GM21447 (cell line): ENCODE measurements at regions not wholly inside any gene's neighbourhood (a gene's known extent, or its start where the extent isn't known, plus 50 kb on each side); places are given as distances from the start of the nearest gene placed in this dataset.
A peak's percentile ranks its signal among the peaks of the same experiment; 100 is the strongest.

ENCODE experiments used
- ATAC-seq: cut with Tn5 transposase; IDR thresholded peaks from one replicate; pipeline ENCODE4 v1.9.1; 2021; ENCODE audit not compliant: unreplicated experiment

GRCh38 chr12:124517260-124518050 lies 50.0 kb downstream of the NCOR2 start:
- no peak for ATAC-seq

GRCh38 chr12:124516850-124517249 lies 50.6 kb downstream of the NCOR2 start:
- ATAC-seq: no peak

- ATAC-seq: no peak
Measured at GRCh38 chr12:124515981-124516380, 51.4 kb downstream of the NCOR2 start.

- ATAC-seq: no peak
Measured at GRCh38 chr12:124514996-124515932, 52.1 kb downstream of the NCOR2 start.

GRCh38 chr12:124514145-124514995 lies 53.0 kb downstream of the NCOR2 start:
- ATAC-seq: no peak

- ATAC-seq: no peak
Measured at GRCh38 chr12:124513297-124513867, 54.0 kb downstream of the NCOR2 start.

- no peak for ATAC-seq
Measured at GRCh38 chr12:124512667-124513296, 54.6 kb downstream of the NCOR2 start.

GRCh38 chr12:124511259-124511985 lies 56.0 kb downstream of the NCOR2 start:
- ATAC-seq: no peak

GRCh38 chr12:124510301-124510970 lies 57.0 kb downstream of the NCOR2 start:
- ATAC-seq: no peak

GRCh38 chr12:124509676-124510300 lies 57.6 kb downstream of the NCOR2 start:
- no peak for ATAC-seq

GRCh38 chr12:124509300-124509675 lies 58.1 kb downstream of the NCOR2 start:
- ATAC-seq: no peak

GRCh38 chr12:124508381-124509079 lies 58.9 kb downstream of the NCOR2 start:
- peak; percentile 58 for ATAC-seq

GRCh38 chr12:124507188-124508109 lies 60.0 kb downstream of the NCOR2 start:
- no peak for ATAC-seq

- no peak for ATAC-seq
Measured at GRCh38 chr12:124506832-124507153, 60.6 kb downstream of the NCOR2 start.

- no peak for ATAC-seq
Measured at GRCh38 chr12:124506145-124506831, 61.1 kb downstream of the NCOR2 start.

GRCh38 chr12:124505001-124505818 lies 62.2 kb downstream of the NCOR2 start:
- no peak for ATAC-seq
